Right lobe of liver (tissue), 4 donors: ENCODE measurements at regions not wholly inside any gene's neighbourhood (a gene's known extent, or its start where the extent isn't known, plus 50 kb on each side); places are given as distances from the start of the nearest gene placed in this dataset.

Experiments
- CTCF ChIP-seq, 4 donors: fragments of 200-600 bp in 3 of 4; fragments of 450-650 bp in 1 of 4; IDR thresholded peaks; one replicate each; pipeline versions ENCODE4 v1.5.1 to v1.8.0; 2016 to 2022; ENCODE audit warnings: antibody characterized with exemption in 4 of 4, mild to moderate bottlenecking in 2 of 4
- POLR2A ChIP-seq: fragments of 450-650 bp; IDR thresholded peaks from one replicate; pipeline ENCODE4 v1.6.1; 2017; ENCODE audit warnings: antibody characterized with exemption, mild to moderate bottlenecking
- donor health status: DM: no; HTN: no; CAD: no.
- donor health status: DM: no; HTN: no; CAD: no.
- donor health status: DM: no; HTN: yes; CAD: no.

GRCh38 chr11:69402251-69402887, 79.1 kb upstream of the LINC01488 start:
- TF ChIP-seq CTCF (IDR thresholded peaks at IDR 0.05) = no peak
- no peak for TF ChIP-seq POLR2A
